HL-60 (cell line): ENCODE measurements at regions not wholly inside any gene's neighbourhood (a gene's known extent, or its start where the extent isn't known, plus 50 kb on each side); places are given as distances from the start of the nearest gene placed in this dataset.

ENCODE experiments used
- CTCF ChIP-seq: IDR thresholded peaks from one replicate; pipeline ENCODE4 v1.5.1; 2011; ENCODE audit warnings: low read length, control low read depth, inconsistent platforms; ENCODE audit not compliant: insufficient read depth
- POLR2AphosphoS5 ChIP-seq: IDR thresholded peaks from 2 replicates; pipeline ENCODE4 v1.6.1; 2012; ENCODE audit warnings: low read depth
- SPI1 ChIP-seq: IDR thresholded peaks from 2 replicates; pipeline ENCODE4 v1.6.1; 2012; ENCODE audit warnings: low read depth, mild to moderate bottlenecking, borderline replicate concordance
- TF ChIP-seq, protein P1 (sequence below): IDR thresholded peaks from 2 replicates; pipeline ENCODE4 v1.6.1; 2012; ENCODE audit warnings: low read depth; ENCODE audit not compliant: insufficient replicate concordance

- TF ChIP-seq CTCF (no peak), POLR2AphosphoS5 (no peak), SPI1 (no peak)
- TF ChIP-seq, protein P1, sequence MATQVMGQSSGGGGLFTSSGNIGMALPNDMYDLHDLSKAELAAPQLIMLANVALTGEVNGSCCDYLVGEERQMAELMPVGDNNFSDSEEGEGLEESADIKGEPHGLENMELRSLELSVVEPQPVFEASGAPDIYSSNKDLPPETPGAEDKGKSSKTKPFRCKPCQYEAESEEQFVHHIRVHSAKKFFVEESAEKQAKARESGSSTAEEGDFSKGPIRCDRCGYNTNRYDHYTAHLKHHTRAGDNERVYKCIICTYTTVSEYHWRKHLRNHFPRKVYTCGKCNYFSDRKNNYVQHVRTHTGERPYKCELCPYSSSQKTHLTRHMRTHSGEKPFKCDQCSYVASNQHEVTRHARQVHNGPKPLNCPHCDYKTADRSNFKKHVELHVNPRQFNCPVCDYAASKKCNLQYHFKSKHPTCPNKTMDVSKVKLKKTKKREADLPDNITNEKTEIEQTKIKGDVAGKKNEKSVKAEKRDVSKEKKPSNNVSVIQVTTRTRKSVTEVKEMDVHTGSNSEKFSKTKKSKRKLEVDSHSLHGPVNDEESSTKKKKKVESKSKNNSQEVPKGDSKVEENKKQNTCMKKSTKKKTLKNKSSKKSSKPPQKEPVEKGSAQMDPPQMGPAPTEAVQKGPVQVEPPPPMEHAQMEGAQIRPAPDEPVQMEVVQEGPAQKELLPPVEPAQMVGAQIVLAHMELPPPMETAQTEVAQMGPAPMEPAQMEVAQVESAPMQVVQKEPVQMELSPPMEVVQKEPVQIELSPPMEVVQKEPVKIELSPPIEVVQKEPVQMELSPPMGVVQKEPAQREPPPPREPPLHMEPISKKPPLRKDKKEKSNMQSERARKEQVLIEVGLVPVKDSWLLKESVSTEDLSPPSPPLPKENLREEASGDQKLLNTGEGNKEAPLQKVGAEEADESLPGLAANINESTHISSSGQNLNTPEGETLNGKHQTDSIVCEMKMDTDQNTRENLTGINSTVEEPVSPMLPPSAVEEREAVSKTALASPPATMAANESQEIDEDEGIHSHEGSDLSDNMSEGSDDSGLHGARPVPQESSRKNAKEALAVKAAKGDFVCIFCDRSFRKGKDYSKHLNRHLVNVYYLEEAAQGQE = no peak
These were observed 96.2 kb upstream of the PABPC4L start for GRCh38 chr4:134297765-134298164.
